ENCODE measurements at regions not wholly inside any gene's neighbourhood (a gene's known extent, or its start where the extent isn't known, plus 50 kb on each side); places are given as distances from the start of the nearest gene placed in this dataset.

- no peak for DNase-seq
- 26 to 33% methylated on average over 4 of the region's 4 CpGs for WGBS, 2 donors
- intact Hi-C loops (cut with DNase I): no loop called here
- H3K9me3 ChIP-seq: peaks cover 0 to 9% (median 7%) of the 10 kb centered on the region in 3 donors
- H3K27me3 ChIP-seq: no peaks in the 10 kb centered on the region
- H3K27ac ChIP-seq: no peak overlapping the region
- TF ChIP-seq POLR2A (IDR thresholded peaks at IDR 0.05): no peak
- TF ChIP-seq CTCF (IDR thresholded peaks at IDR 0.05): no peak
- peaks cover 0 to 8% (median 0%) of the 10 kb centered on the region in 3 donors for H3K4me1 ChIP-seq
- H3K4me3 ChIP-seq: no peak overlapping the region
- H3K36me3 ChIP-seq: no peaks in the 10 kb centered on the region
These were observed 61.0 kb upstream of the TGIF1 start for GRCh38 chr18:3388980-3389379.

- TF ChIP-seq POLR2A (IDR thresholded peaks at IDR 0.05) (no peak), CTCF (IDR thresholded peaks at IDR 0.05) (no peak)
- Histone ChIP-seq H3K9me3 (peaks cover 0 to 9% (median 7%) of the 10 kb centered on the region in 3 donors), H3K27me3 (no peaks in the 10 kb centered on the region), H3K36me3 (no peaks in the 10 kb centered on the region), H3K4me3 (no peak overlapping the region), H3K27ac (no peak overlapping the region), H3K4me1 (peaks cover 0 to 2% (median 0%) of the 10 kb centered on the region in 3 donors)
- 84 to 90% methylated on average over 3 of the region's 3 CpGs for WGBS, 2 donors
- intact Hi-C loops (cut with DNase I): no loop called here
- no peak for DNase-seq
These were observed 60.0 kb upstream of the TGIF1 start for GRCh38 chr18:3389977-3390376.

- H3K27ac ChIP-seq: no peak overlapping the region
- H3K36me3 ChIP-seq: no peaks in the 10 kb centered on the region
- H3K27me3 ChIP-seq: no peaks in the 10 kb centered on the region
- H3K9me3 ChIP-seq: peaks cover 0 to 9% (median 7%) of the 10 kb centered on the region in 3 donors
- TF ChIP-seq CTCF (IDR thresholded peaks at IDR 0.05): no peak
- TF ChIP-seq POLR2A (IDR thresholded peaks at IDR 0.05): no peak
- no peak overlapping the region for H3K4me3 ChIP-seq
- WGBS, 2 donors: 88 to 94% methylated on average over 5 of the region's 5 CpGs
- no peak for DNase-seq
- H3K4me1 ChIP-seq: peaks cover 0 to 7% (median 0%) of the 10 kb centered on the region in 3 donors
- intact Hi-C loops (cut with DNase I): no loop called here
These were observed 58.1 kb upstream of the TGIF1 start for GRCh38 chr18:3391704-3392466.

GRCh38 chr18:3392467-3392855 lies 57.5 kb upstream of the TGIF1 start:
- H3K36me3 ChIP-seq: no peaks in the 10 kb centered on the region
- peaks cover 0 to 9% (median 7%) of the 10 kb centered on the region in 3 donors for H3K9me3 ChIP-seq
- H3K4me1 ChIP-seq: peaks cover 0 to 13% (median 0%) of the 10 kb centered on the region in 3 donors
- no peak overlapping the region for H3K4me3 ChIP-seq
- no peaks in the 10 kb centered on the region for H3K27me3 ChIP-seq
- no peak overlapping the region for H3K27ac ChIP-seq
- 54 to 81% methylated on average over 2 of the region's 2 CpGs for WGBS, 2 donors
- TF ChIP-seq POLR2A (IDR thresholded peaks at IDR 0.05): no peak
- intact Hi-C loops (cut with DNase I): no loop called here
- DNase-seq: no peak

- TF ChIP-seq POLR2A (IDR thresholded peaks at IDR 0.05): no peak
- Histone ChIP-seq H3K4me3 (no peak overlapping the region), H3K27me3 (no peaks in the 10 kb centered on the region), H3K9me3 (peaks cover 0 to 9% (median 7%) of the 10 kb centered on the region in 3 donors), H3K4me1 (peaks cover 0 to 17% (median 0%) of the 10 kb centered on the region in 3 donors), H3K27ac (no peak overlapping the region), H3K36me3 (no peaks in the 10 kb centered on the region)
- no peak for DNase-seq
- intact Hi-C loops (cut with DNase I): no loop called here
- WGBS, 2 donors: 95 to 98% methylated on average over 4 to 5 of the region's 5 CpGs
These were observed 55.3 kb upstream of the TGIF1 start for GRCh38 chr18:3394648-3395047.

GRCh38 chr18:3395466-3395865 lies 54.5 kb upstream of the TGIF1 start:
- H3K27ac ChIP-seq: no peak overlapping the region
- intact Hi-C loops (cut with DNase I): no loop called here
- 69 to 83% methylated on average over 2 of the region's 2 CpGs for WGBS, 2 donors
- no peak for TF ChIP-seq POLR2A (IDR thresholded peaks at IDR 0.05)
- TF ChIP-seq CTCF (IDR thresholded peaks at IDR 0.05): no peak
- H3K9me3 ChIP-seq: peaks cover 0 to 1% (median 1%) of the 10 kb centered on the region in 3 donors
- H3K4me1 ChIP-seq: peaks cover 0 to 17% (median 0%) of the 10 kb centered on the region in 3 donors
- H3K4me3 ChIP-seq: no peak overlapping the region
- no peaks in the 10 kb centered on the region for H3K27me3 ChIP-seq
- no peak for DNase-seq
- no peaks in the 10 kb centered on the region for H3K36me3 ChIP-seq

Data from esophagus squamous epithelium (tissue), 5 donors.